ENCODE measurements at regions not wholly inside any gene's neighbourhood (a gene's known extent, or its start where the extent isn't known, plus 50 kb on each side); places are given as distances from the start of the nearest gene placed in this dataset.
"Not testable (repeated sequence)": the region's sequence is repeated elsewhere in the genome, so short reads cannot be mapped to it uniquely, and the experiment has no call there.

DNA sequence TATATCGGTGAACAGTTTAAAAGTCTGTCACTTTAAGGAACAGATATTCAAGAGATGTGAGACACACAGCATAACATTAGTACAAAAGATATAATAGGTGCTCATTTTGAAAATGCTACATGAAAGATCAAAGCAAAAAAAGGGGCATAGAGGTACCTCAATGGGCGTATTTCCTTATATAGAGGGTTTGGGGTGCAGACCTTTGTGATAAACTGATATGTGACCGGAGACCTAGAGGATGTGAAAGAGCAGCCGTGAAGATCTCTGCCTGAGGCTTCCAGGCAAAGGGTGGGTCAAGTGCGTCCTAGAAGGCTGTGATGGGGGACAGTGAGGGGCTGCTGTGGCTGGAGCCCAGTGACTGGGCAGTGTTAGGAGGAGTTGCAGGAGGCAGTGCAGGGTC, 551.4 kb downstream of the ETS1 start:
- no peak for DNase-seq (ENCODE audit: low spot score)
- Mint-ChIP-seq H3K9me3 (no peaks in the 10 kb centered on the region), H3K27me3 (ENCODE audit: low read depth) (no peaks in the 10 kb centered on the region), H3K36me3 (no peaks in the 10 kb centered on the region), H3K4me3 (no peak overlapping the region), H3K4me1 (0 out of 2 replicates have a peak, but pooled peaks cover 2% of the 10 kb centered on the region), H3K27ac (no peak overlapping the region)
- CTCF ChIA-PET: no interaction called here
- POLR2A ChIA-PET: no interaction called here
- TF ChIP-seq SP1 (CRISPR knock-in tag; conservative IDR thresholded peaks at IDR 0.05) (no peak), OVOL2 (CRISPR knock-in tag; IDR thresholded peaks at IDR 0.05; ENCODE audit: borderline replicate concordance) (no peak), NR1H2 (CRISPR knock-in tag; IDR thresholded peaks at IDR 0.05) (no peak), ATF2 (CRISPR knock-in tag; IDR thresholded peaks at IDR 0.05; ENCODE audit: borderline replicate concordance, low read depth) (no peak), ERG (CRISPR knock-in tag; IDR thresholded peaks at IDR 0.05) (no peak), MYBL2 (CRISPR knock-in tag; IDR thresholded peaks at IDR 0.05) (no peak)
- TF ChIP-seq, protein P1, sequence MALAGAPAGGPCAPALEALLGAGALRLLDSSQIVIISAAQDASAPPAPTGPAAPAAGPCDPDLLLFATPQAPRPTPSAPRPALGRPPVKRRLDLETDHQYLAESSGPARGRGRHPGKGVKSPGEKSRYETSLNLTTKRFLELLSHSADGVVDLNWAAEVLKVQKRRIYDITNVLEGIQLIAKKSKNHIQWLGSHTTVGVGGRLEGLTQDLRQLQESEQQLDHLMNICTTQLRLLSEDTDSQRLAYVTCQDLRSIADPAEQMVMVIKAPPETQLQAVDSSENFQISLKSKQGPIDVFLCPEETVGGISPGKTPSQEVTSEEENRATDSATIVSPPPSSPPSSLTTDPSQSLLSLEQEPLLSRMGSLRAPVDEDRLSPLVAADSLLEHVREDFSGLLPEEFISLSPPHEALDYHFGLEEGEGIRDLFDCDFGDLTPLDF (CRISPR knock-in tag; IDR thresholded peaks at IDR 0.05): no peak
- ATAC-seq: no peak

- H3K27ac Mint-ChIP-seq; H3K36me3 Mint-ChIP-seq; POLR2A ChIA-PET; H3K27me3 Mint-ChIP-seq (ENCODE audit: low read depth); H3K4me1 Mint-ChIP-seq; H3K9me3 Mint-ChIP-seq; H3K4me3 Mint-ChIP-seq: not testable (repeated sequence)
- peak; percentile 41 for DNase-seq (ENCODE audit: low spot score)
- TF ChIP-seq ZNF396 (CRISPR knock-in tag; IDR thresholded peaks at IDR 0.05; ENCODE audit: borderline replicate concordance) (0 out of 2 replicates have a peak, but pooled peaks have one; percentile 40), SP1 (CRISPR knock-in tag; conservative IDR thresholded peaks at IDR 0.05) (0 out of 2 replicates have a peak, but pooled peaks have one; percentile 21), GTF2I (CRISPR knock-in tag; conservative IDR thresholded peaks at IDR 0.05) (peak; percentile 57; the same call in 1 of the 2 replicates), CTCF (IDR thresholded peaks at IDR 0.05) (peak; percentile 53; the same call in 1 of the 2 replicates)
- peak; percentile 77 for ATAC-seq
- CTCF ChIA-PET: interaction anchor here (0.8 kb wide), 1 partner anchor 126 kb away, joined by 3 read pairs; no protein-coding TSS in a partner anchor
Measured at GRCh38 chr11:128031538-128032134, 555.7 kb downstream of the ETS1 start.

GRCh38 chr11:128029219-128029722, 558.1 kb downstream of the ETS1 start:
- no peaks in the 10 kb centered on the region for H3K36me3 Mint-ChIP-seq
- no peak overlapping the region for H3K4me3 Mint-ChIP-seq
- H3K9me3 Mint-ChIP-seq: no peaks in the 10 kb centered on the region
- ATAC-seq (no peak), DNase-seq (ENCODE audit: low spot score) (no peak)
- POLR2A ChIA-PET: no interaction called here
- H3K4me1 Mint-ChIP-seq: peaks cover 6% of the 10 kb centered on the region
- no peak overlapping the region for H3K27ac Mint-ChIP-seq
- no peak for TF ChIP-seq OVOL2 (CRISPR knock-in tag; IDR thresholded peaks at IDR 0.05; ENCODE audit: borderline replicate concordance)
- no peak for TF ChIP-seq ERG (CRISPR knock-in tag; IDR thresholded peaks at IDR 0.05)
- no peak for TF ChIP-seq SMAD3 (CRISPR knock-in tag; IDR thresholded peaks at IDR 0.05; ENCODE audit: borderline replicate concordance)
- TF ChIP-seq RELA (CRISPR knock-in tag; IDR thresholded peaks at IDR 0.05; ENCODE audit: borderline replicate concordance): no peak
- TF ChIP-seq ETV6 (CRISPR knock-in tag; IDR thresholded peaks at IDR 0.05): no peak
- TF ChIP-seq ZNF219 (CRISPR knock-in tag; IDR thresholded peaks at IDR 0.05; ENCODE audit: borderline replicate concordance): no peak
- no peak for TF ChIP-seq JUN (CRISPR knock-in tag; IDR thresholded peaks at IDR 0.05)
- CTCF ChIA-PET: interaction anchor here (0.7 to 1.1 kb wide), 2 partner anchors 185 to 603 kb away, joined by 4 read pairs; no protein-coding TSS in a partner anchor
- H3K27me3 Mint-ChIP-seq (ENCODE audit: low read depth): no peaks in the 10 kb centered on the region; the same call in 1 of the 2 replicates

All from WTC11 (cell line).